SK-N-SH (cell line): ENCODE measurements at regions not wholly inside any gene's neighbourhood (a gene's known extent, or its start where the extent isn't known, plus 50 kb on each side); places are given as distances from the start of the nearest gene placed in this dataset.

Source experiments
- CTCF ChIA-PET: fragments of 300-600, 350-600 bp; formaldehyde crosslinking; extraction: SDS; loops from one replicate; lab custom pipeline; 2021; lab: Yijun Ruan, JAX
- POLR2A ChIA-PET: fragments of 350-600 bp; sonication (Branson Sonifier 250); formaldehyde crosslinking; extraction: SDS; loops from one replicate; lab custom pipeline; 2020; ENCODE audit warnings: antibody characterized with exemption, inconsistent platforms; lab: Yijun Ruan, JAX
- DNase-seq: peaks from one replicate; pipeline ENCODE4 v3.0.0; 2012
- H2AFZ ChIP-seq: fragments of 200-600 bp; sonication (generic); 2 replicates; pipeline ENCODE4 v1.8.1; 2016; ENCODE audit warnings: antibody characterized with exemption, mild to moderate bottlenecking, low read depth
- H3F3A ChIP-seq: fragments of 200-600 bp; sonication (generic); replicated peaks from 2 replicates; pipeline ENCODE3; 2016; ENCODE audit warnings: antibody characterized with exemption, mild to moderate bottlenecking; ENCODE audit not compliant: insufficient read depth
- H3K27ac ChIP-seq, 2 experiments: fragments of 200-500 bp in 1 of 2; fragments of 200-600 bp in 1 of 2; sonication (Bioruptor generic) in 1 of 2; sonication (generic), shearing (Covaris generic) in 1 of 2; 2 replicates each; pipeline versions ENCODE4 v1.5.1 to v1.6.1; 2014 to 2016; ENCODE audit warnings: low read depth in 2 of 2, inconsistent platforms in 1 of 2, low read length in 1 of 2, mild to moderate bottlenecking in 1 of 2, mixed read lengths in 1 of 2
- H3K27me3 ChIP-seq: fragments of 200-600 bp; sonication (generic), shearing (Covaris generic); 2 replicates; pipeline ENCODE4 v1.6.1; 2016; ENCODE audit warnings: mixed run types; ENCODE audit not compliant: insufficient read depth
- H3K36me3 ChIP-seq, 2 experiments: fragments of 200-500 bp in 1 of 2; fragments of 200-600 bp in 1 of 2; sonication (Bioruptor generic) in 1 of 2; sonication (generic) in 1 of 2; replicated peaks in 1 of 2; 2 replicates each; pipeline versions ENCODE3 to v1.5.1; 2014 to 2016; ENCODE audit warnings: low read length in 1 of 2, mild to moderate bottlenecking in 1 of 2; ENCODE audit not compliant: insufficient read depth in 2 of 2, control insufficient read depth in 1 of 2
- H3K4me1 ChIP-seq, 2 experiments: fragments of 200-500 bp in 1 of 2; fragments of 200-600 bp in 1 of 2; sonication (Bioruptor generic) in 1 of 2; sonication (generic), shearing (Covaris generic) in 1 of 2; 2 replicates each; pipeline versions ENCODE4 v1.5.1 to v1.6.1; 2014 to 2016; ENCODE audit warnings: low read depth in 1 of 2, low read length in 1 of 2, mixed run types in 1 of 2; ENCODE audit not compliant: insufficient read depth in 2 of 2, control insufficient read depth in 1 of 2
- H3K4me2 ChIP-seq: fragments of 200-600 bp; sonication (generic), shearing (Covaris generic); 2 replicates; pipeline ENCODE4 v1.6.1; 2017; ENCODE audit warnings: mixed run types
- H3K4me3 ChIP-seq, 2 experiments: fragments of 200-500 bp in 1 of 2; fragments of 200-600 bp in 1 of 2; sonication (Bioruptor generic) in 1 of 2; sonication (generic), shearing (Covaris generic) in 1 of 2; 2 replicates each; pipeline versions ENCODE4 v1.5.1 to v1.8.1; 2014 to 2016; ENCODE audit warnings: low read depth in 2 of 2, inconsistent platforms in 1 of 2, low read length in 1 of 2, mild to moderate bottlenecking in 1 of 2, mixed read lengths in 1 of 2, moderate library complexity in 1 of 2
- H3K79me2 ChIP-seq: fragments of 200-600 bp; sonication (generic); 2 replicates; pipeline ENCODE4 v1.8.1; 2017; ENCODE audit warnings: mild to moderate bottlenecking; ENCODE audit not compliant: insufficient read depth
- H3K9ac ChIP-seq: fragments of 200-600 bp; sonication (generic); 2 replicates; pipeline ENCODE4 v1.6.1; 2017; ENCODE audit warnings: mixed run types
- H3K9me2 ChIP-seq: fragments of 200-600 bp; sonication (generic); 2 replicates; pipeline ENCODE4 v1.6.1; 2017; ENCODE audit warnings: mixed run types
- H3K9me3 ChIP-seq: fragments of 200-600 bp; sonication (generic); 2 replicates; pipeline ENCODE4 v1.6.1; 2017; ENCODE audit warnings: mixed run types, mild to moderate bottlenecking, moderate library complexity
- H4K20me1 ChIP-seq: fragments of 200-600 bp; sonication (generic); 2 replicates; pipeline ENCODE4 v1.6.1; 2017; ENCODE audit warnings: mild to moderate bottlenecking, mixed run types; ENCODE audit not compliant: insufficient read depth
- EP300 ChIP-seq, 2 experiments: IDR thresholded peaks; 2 replicates each; pipeline versions ENCODE4 v1.4.0 to v1.6.1; 2012; ENCODE audit warnings: borderline replicate concordance in 1 of 2, low read depth in 1 of 2, low read length in 1 of 2
- EZH2phosphoT487 ChIP-seq: fragments of 200-600 bp; sonication (generic); IDR thresholded peaks from 2 replicates; pipeline ENCODE4 v1.6.1; 2017; ENCODE audit warnings: low read depth, mixed run types, mild to moderate bottlenecking, antibody characterized with exemption, moderate library complexity, borderline replicate concordance
- FOSL2 ChIP-seq: IDR thresholded peaks from 2 replicates; pipeline ENCODE4 v1.4.0; 2012; ENCODE audit warnings: low read depth, mild to moderate bottlenecking, moderate library complexity, borderline replicate concordance
- FOXJ3 ChIP-seq: sonication (generic); formaldehyde crosslinking; IDR thresholded peaks from 2 replicates; pipeline ENCODE4 v1.5.1; 2020; ENCODE audit warnings: mild to moderate bottlenecking, missing genetic modification reagents
- FOXM1 ChIP-seq: IDR thresholded peaks from 2 replicates; pipeline ENCODE4 v1.4.0; 2012; ENCODE audit warnings: low read depth, mild to moderate bottlenecking
- GATA2 ChIP-seq: sonication (generic); formaldehyde crosslinking; IDR thresholded peaks from 2 replicates; pipeline ENCODE4 v1.5.0; 2020; ENCODE audit warnings: mild to moderate bottlenecking, missing genetic modification reagents
- IRF3 ChIP-seq: fragments of 150-350 bp; IDR thresholded peaks from 2 replicates; pipeline ENCODE4 v1.6.1; 2016; ENCODE audit warnings: mild to moderate bottlenecking, low read depth, low read length
- MEF2A ChIP-seq: IDR thresholded peaks from 2 replicates; pipeline ENCODE4 v1.4.0; 2012; ENCODE audit warnings: low read depth, borderline replicate concordance
- POLR2AphosphoS5 ChIP-seq: IDR thresholded peaks from 2 replicates; pipeline ENCODE4 v1.6.1; 2012; ENCODE audit warnings: low read depth, low read length
- RAD21 ChIP-seq: IDR thresholded peaks from 2 replicates; pipeline ENCODE4 v1.6.1; 2012; ENCODE audit warnings: mild to moderate bottlenecking, low read length
- RCOR1 ChIP-seq: fragments of 150-350 bp; IDR thresholded peaks from 2 replicates; pipeline ENCODE4 v1.6.1; 2017; ENCODE audit warnings: antibody characterized with exemption, low read length
- REST ChIP-seq: IDR thresholded peaks from 2 replicates; pipeline ENCODE4 v1.6.1; 2012; ENCODE audit warnings: mild to moderate bottlenecking, low read depth, low read length, moderate library complexity
- SIN3A ChIP-seq: IDR thresholded peaks from 2 replicates; pipeline ENCODE4 v1.6.1; 2012; ENCODE audit warnings: low read depth, mild to moderate bottlenecking, low read length, moderate library complexity, borderline replicate concordance
- WGBS: methylation state at CpG from one replicate; pipeline ENCODE4 v1.1.6; 2017; ENCODE audit warnings: low lambda C conversion rate; 5-methylcytosine and 5-hydroxymethylcytosine counted together

DNA sequence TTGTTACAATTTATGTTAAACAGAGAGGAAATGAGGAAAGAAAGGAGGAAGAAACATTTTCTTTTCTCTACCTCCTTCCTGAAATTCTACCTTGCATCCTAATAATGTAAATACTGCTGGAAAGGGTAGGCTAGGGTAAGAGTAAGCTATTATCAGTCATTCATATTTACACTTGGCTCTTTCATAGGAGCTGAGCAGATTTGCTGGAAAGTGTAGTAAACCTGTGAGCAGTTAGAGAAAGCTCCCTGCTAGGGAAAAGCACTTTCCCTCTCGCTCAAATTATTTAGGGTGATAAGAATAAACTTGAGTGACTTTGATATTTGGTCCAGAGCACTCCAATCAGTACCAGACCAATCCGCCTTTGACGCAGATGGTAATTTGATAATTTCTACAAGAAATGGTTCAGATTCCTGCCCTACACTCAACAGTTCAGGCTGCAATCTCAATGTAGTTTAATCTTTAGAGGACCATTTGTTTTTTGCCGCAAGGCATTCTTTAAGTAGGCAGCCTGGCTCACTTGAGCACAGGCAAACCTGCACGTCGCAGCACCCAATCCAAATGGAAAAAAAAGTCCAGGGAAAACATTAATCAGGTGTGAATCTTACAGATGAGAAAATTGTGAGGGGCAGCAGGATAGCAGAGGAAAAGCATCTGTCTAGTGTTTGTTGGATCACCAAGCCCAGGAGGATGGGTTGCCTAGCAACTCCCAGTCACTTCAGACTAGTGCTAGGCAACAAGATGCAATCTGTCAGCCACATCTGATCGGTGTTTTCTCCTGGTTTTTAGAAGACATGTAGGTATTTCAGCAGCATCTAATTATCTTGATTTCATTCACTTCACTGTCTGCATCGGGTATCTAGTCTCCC lies 68.6 kb upstream of the KL start:
- H3K9me3 ChIP-seq = no peaks in the 10 kb centered on the region
- ChIA-PET CTCF (interaction anchor here (0.7 to 1.3 kb wide), 4 partner anchors 12 to 595 kb away, joined by 3 read pairs; no protein-coding TSS in a partner anchor), POLR2A (interaction anchor here (0.6 to 1.5 kb wide), 4 partner anchors 75 to 360 kb away, joined by 3 to 4 read pairs (median 4); no protein-coding TSS in a partner anchor)
- H3K27ac ChIP-seq = peak overlapping the region in 1 of 2 experiments; percentile 94; a peak in 2 of 4 replicates
- no peak overlapping the region for H3K4me2 ChIP-seq
- H3K9me2 ChIP-seq = no peaks in the 10 kb centered on the region
- no peak overlapping the region for H3K9ac ChIP-seq
- H3K4me1 ChIP-seq = peaks cover 0 to 18% of the 10 kb centered on the region in 2 experiments; a peak in 2 of 4 replicates
- no peaks in the 10 kb centered on the region for H3F3A ChIP-seq
- H4K20me1 ChIP-seq = no peaks in the 10 kb centered on the region
- peak; percentile 45; the same call in 1 of the 2 replicates for TF ChIP-seq RCOR1
- no peak for TF ChIP-seq SIN3A
- TF ChIP-seq EP300 (IDR thresholded peaks at IDR 0.05; ENCODE audit: borderline replicate concordance in 1 of 2, low read depth in 1 of 2, low read length in 1 of 2) = peak in 1 of 2 experiments; percentile 35; a peak in 2 of 4 replicates
- no peak for TF ChIP-seq EZH2phosphoT487
- peak; percentile 26; the same call in 1 of the 2 replicates for TF ChIP-seq RAD21
- no peak for TF ChIP-seq POLR2AphosphoS5
- no peak for TF ChIP-seq IRF3
- TF ChIP-seq MEF2A = no peak
- TF ChIP-seq FOXJ3 = peak; percentile 86
- TF ChIP-seq GATA2 = peak; percentile 88
- TF ChIP-seq FOSL2 = no peak
- H3K36me3 ChIP-seq = no peaks in the 10 kb centered on the region
- peak; percentile 69 for DNase-seq
- 12% methylated on average over 8 of the region's 8 CpGs for WGBS
- peaks cover 6% of the 10 kb centered on the region; the same call in 1 of the 2 replicates for H3K27me3 ChIP-seq
- no peak overlapping the region for H2AFZ ChIP-seq
- no peaks in the 10 kb centered on the region for H3K79me2 ChIP-seq
- H3K4me3 ChIP-seq = no peak overlapping the region; a peak in 1 of 4 replicates

- ChIA-PET CTCF (no interaction called here), POLR2A (no interaction called here)
- Histone ChIP-seq H3F3A (no peaks in the 10 kb centered on the region), H2AFZ (no peak overlapping the region), H3K79me2 (no peaks in the 10 kb centered on the region), H3K27ac (peak overlapping the region in 1 of 2 experiments; percentile 50; a peak in 1 of 4 replicates), H3K4me1 (peaks cover 0 to 22% of the 10 kb centered on the region in 2 experiments; a peak in 2 of 4 replicates), H3K9ac (no peak overlapping the region), H3K4me2 (no peak overlapping the region), H3K4me3 (no peak overlapping the region), H3K27me3 (peaks cover 6% of the 10 kb centered on the region; the same call in 1 of the 2 replicates), H3K9me3 (no peaks in the 10 kb centered on the region), H4K20me1 (no peaks in the 10 kb centered on the region), H3K9me2 (no peaks in the 10 kb centered on the region), H3K36me3 (no peaks in the 10 kb centered on the region)
- TF ChIP-seq EP300 (IDR thresholded peaks at IDR 0.05; ENCODE audit: borderline replicate concordance in 1 of 2, low read depth in 1 of 2, low read length in 1 of 2) = no peak
- TF ChIP-seq FOSL2 = no peak
- no peak for TF ChIP-seq FOXJ3
- TF ChIP-seq RCOR1 = no peak
- TF ChIP-seq FOXM1 = no peak
- no peak for TF ChIP-seq RAD21
- no peak for TF ChIP-seq POLR2AphosphoS5
- no peak for TF ChIP-seq REST
- no peak for TF ChIP-seq IRF3
- no peak for DNase-seq
- 40% methylated on average over 2 of the region's 2 CpGs for WGBS
Observed at GRCh38 chr13:32949820-32950219, 66.4 kb upstream of the KL start.
